AG09309 (cell line): ENCODE measurements at regions not wholly inside any gene's neighbourhood (a gene's known extent, or its start where the extent isn't known, plus 50 kb on each side); places are given as distances from the start of the nearest gene placed in this dataset.

Experiments used
- DNase-seq: peaks from one replicate; pipeline ENCODE4 v3.0.0-alpha.2; 2010; ENCODE audit warnings: low read depth
- H3K4me3 ChIP-seq: 2 replicates; pipeline ENCODE4 v1.5.1; 2011; ENCODE audit warnings: mild to moderate bottlenecking, low read depth, low read length, moderate library complexity; ENCODE audit not compliant: control insufficient read depth
- TF ChIP-seq, protein P1 (sequence below): IDR thresholded peaks from 2 replicates; pipeline ENCODE4 v1.5.1; 2011; ENCODE audit warnings: mild to moderate bottlenecking, low read depth, low read length, inconsistent platforms; ENCODE audit not compliant: insufficient read depth, control insufficient read depth; ENCODE audit errors: missing control alignments

DNA sequence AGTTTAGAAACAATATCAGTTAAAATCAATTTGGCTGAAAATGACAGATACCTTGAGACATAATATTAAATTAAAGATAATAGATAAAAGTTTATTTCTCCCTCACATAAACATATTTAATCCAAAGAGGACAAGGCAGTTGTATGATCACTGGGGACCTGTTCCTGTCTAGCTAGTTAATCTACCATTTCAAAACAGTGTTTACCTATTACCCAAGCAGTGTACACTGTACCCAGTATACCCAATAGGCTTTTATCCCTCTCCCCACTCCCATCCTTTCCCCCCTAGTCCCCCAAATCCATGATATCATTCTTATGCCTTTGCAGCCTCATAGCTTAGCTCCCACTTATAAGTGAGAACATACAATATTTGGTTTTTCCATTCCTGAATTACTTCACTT, 229.7 kb upstream of the LARGE1 start:
- H3K4me3 ChIP-seq = no peak overlapping the region
- TF ChIP-seq, protein P1, sequence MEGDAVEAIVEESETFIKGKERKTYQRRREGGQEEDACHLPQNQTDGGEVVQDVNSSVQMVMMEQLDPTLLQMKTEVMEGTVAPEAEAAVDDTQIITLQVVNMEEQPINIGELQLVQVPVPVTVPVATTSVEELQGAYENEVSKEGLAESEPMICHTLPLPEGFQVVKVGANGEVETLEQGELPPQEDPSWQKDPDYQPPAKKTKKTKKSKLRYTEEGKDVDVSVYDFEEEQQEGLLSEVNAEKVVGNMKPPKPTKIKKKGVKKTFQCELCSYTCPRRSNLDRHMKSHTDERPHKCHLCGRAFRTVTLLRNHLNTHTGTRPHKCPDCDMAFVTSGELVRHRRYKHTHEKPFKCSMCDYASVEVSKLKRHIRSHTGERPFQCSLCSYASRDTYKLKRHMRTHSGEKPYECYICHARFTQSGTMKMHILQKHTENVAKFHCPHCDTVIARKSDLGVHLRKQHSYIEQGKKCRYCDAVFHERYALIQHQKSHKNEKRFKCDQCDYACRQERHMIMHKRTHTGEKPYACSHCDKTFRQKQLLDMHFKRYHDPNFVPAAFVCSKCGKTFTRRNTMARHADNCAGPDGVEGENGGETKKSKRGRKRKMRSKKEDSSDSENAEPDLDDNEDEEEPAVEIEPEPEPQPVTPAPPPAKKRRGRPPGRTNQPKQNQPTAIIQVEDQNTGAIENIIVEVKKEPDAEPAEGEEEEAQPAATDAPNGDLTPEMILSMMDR = no peak
- no peak for DNase-seq

DNA sequence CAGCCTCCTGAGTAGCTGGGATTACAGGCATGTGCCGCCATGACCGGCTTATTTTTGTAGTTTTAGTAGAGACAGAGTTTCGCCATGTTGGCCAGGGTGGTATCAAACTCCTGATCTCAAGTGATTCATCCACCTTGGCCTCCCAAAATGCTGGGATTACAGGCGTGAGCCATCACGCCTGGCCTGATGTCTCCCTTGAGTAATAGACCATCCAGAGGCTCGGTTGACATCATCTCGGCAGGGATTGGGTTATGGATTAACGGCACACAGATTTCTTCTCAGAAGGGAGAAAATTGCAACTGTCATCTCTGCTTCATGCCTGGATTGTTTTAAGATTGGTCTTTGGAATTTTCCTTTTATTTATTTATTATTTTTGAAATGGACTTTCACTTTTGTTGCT, 239.2 kb upstream of the LARGE1 start:
- no peak overlapping the region for H3K4me3 ChIP-seq
- TF ChIP-seq, protein P1 = no peak
- no peak for DNase-seq

DNA sequence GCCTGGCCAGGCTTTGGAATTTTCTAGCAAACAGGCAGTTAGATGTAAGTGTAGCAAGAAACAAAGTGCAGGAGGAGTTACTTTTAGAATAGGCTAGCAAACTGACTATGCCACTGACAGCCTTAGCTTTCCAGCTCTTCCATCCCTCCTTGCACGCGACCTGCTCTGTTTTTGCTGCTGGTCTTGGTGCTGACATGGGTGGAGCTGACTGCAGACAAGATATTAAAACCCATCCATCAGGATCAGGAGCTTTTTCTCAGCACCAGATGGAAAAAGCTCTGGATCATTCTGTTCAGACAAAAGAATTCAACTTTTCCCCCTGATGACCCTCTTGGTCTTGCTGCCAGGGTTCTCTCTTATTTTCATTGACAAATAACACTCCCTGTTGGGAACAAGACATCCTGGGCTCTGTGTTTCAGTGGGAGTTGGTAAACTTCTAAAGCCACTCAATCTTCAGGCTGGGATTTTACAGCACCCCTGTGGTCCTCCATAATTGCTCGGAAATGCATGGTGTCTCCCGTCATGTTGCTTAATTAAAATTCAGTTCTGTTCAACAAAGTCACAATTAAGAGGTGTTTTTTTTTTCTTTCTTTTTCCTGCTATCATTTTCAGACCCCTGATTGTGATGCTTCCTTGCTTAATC, 240.0 kb upstream of the LARGE1 start:
- no peak overlapping the region for H3K4me3 ChIP-seq
- DNase-seq = no peak
- TF ChIP-seq, protein P1 = no peak

DNA sequence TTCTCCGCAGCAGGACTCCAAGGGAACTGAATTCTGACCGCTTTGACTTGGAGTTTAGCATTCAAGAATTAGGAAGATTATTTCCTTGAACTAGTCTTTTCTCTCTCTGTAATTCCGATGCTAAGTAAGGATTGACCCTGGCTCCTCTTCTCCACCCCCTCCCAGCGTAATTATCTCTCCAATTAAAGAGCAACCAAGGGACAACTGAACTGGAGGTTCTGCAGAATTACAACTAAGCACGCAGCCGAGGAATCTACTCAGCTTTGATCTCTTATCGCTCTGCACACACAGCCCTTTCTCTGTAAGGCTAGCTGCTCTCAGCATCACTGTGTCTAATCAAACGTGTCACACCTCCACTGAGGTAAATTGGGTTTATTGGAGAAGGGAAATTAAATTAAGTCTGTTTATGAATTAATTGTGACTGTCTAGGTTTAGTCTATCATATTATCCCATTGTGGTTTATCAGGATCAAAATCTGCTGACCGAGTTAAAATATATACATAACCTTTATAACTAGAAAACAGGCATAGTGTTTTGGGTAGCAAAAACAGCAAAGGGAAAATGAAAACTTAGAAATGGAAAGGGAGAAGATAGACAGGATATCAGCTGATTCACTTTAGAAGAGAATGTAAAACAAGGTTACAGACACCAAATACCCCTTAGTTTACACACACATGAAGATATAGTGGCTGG, 241.3 kb upstream of the LARGE1 start:
- DNase-seq = no peak
- TF ChIP-seq, protein P1 = no peak
- H3K4me3 ChIP-seq = no peak overlapping the region

DNA sequence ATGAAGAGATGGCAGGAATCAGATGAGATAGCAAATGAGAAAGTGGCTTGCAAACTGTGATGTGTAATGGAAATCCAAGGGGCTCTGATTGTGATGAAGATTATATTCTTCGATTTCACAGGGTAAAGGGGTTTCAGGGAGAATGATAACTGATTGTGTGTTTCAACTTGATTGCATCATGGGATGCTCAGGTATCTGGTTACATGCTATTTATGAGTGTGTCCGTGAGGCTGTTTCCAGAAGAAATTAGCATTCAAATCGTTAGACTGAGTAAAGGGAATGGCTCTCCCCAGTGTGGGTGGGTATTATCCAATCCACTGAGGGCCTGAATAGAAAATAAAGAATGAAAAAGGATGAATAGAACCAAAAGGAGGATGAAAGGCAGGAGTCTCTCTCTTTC, 278.7 kb upstream of the LARGE1 start:
- H3K4me3 ChIP-seq = no peak overlapping the region
- DNase-seq = no peak
- TF ChIP-seq, protein P1 = no peak

DNA sequence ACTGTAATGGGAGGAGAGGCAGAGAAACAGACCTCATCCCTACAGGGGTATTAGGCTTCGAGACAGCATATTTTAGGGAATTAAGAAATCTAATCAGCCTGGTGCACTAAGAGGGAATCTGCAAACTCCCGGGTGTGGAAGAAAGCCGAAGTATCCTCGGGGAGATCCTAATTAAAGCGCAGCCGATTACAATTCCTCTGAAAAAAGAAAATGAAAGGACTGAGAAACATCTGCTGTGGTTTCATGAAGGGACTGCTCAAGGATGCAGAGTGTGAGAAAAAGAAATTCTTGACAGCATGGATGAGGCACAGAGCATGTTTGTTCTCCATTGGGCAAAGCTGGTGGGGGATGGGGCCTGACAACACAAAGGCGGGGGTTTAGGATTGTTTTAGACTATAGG, 290.0 kb upstream of the LARGE1 start:
- TF ChIP-seq, protein P1 = no peak
- DNase-seq = no peak
- no peak overlapping the region for H3K4me3 ChIP-seq

DNA sequence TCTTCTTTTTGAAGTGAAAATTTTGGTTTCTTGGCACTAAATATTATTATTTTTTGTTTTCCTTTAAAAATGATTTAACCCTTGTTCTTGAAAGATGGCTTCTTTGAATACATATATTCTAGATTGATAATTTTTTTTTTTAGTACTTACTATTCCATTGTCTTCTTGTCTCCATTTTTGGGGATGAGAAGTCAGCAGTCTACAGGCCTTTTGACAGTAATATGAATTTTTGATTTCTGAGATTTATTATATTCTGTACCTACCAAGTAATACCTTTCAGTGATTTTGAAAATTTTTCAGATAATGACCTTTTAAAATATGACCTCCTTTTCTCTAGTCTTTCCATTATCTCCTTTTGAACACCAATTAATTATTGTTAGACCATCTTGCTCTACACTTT, 294.1 kb upstream of the LARGE1 start:
- H3K4me3 ChIP-seq = no peak overlapping the region
- TF ChIP-seq, protein P1 = no peak
- no peak for DNase-seq
